ENCODE measurements at regions not wholly inside any gene's neighbourhood (a gene's known extent, or its start where the extent isn't known, plus 50 kb on each side); places are given as distances from the start of the nearest gene placed in this dataset.

DNA sequence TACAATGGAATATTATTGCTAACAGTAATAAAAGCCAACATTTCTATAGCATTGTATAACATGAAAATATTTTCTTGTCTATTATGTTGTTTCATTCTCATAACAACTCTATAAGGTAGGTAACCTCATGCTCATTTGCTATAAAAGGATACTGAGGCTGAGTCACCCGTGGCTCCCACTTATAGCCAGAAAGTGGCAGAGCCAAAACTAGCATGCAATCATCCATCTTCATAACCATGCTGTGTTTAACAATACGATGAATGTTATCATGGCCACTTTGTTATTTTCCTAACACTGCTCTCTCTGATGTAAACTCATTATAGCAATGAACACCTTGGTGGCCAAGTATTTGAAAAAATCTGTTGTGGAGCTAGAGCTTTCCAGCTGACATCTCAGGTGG, 80.8 kb upstream of the JUN start:
- DNase-seq (ENCODE audit: low spot score), result no peak
- peaks cover 2% of the 10 kb centered on the region for H3K27me3 Mint-ChIP-seq (ENCODE audit: low read depth)
- no peak overlapping the region for H3K27ac Mint-ChIP-seq (ENCODE audit: unreplicated experiment)
- TF ChIP-seq, protein P1, sequence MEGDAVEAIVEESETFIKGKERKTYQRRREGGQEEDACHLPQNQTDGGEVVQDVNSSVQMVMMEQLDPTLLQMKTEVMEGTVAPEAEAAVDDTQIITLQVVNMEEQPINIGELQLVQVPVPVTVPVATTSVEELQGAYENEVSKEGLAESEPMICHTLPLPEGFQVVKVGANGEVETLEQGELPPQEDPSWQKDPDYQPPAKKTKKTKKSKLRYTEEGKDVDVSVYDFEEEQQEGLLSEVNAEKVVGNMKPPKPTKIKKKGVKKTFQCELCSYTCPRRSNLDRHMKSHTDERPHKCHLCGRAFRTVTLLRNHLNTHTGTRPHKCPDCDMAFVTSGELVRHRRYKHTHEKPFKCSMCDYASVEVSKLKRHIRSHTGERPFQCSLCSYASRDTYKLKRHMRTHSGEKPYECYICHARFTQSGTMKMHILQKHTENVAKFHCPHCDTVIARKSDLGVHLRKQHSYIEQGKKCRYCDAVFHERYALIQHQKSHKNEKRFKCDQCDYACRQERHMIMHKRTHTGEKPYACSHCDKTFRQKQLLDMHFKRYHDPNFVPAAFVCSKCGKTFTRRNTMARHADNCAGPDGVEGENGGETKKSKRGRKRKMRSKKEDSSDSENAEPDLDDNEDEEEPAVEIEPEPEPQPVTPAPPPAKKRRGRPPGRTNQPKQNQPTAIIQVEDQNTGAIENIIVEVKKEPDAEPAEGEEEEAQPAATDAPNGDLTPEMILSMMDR (IDR thresholded peaks at IDR 0.05), result no peak
- H3K9me3 Mint-ChIP-seq (ENCODE audit: low read depth), result no peaks in the 10 kb centered on the region
- H3K4me3 Mint-ChIP-seq (ENCODE audit: unreplicated experiment), result no peak overlapping the region
- no peaks in the 10 kb centered on the region for H3K36me3 Mint-ChIP-seq (ENCODE audit: low read depth)
- H3K4me1 Mint-ChIP-seq (ENCODE audit: low read depth), result no peaks in the 10 kb centered on the region

DNA sequence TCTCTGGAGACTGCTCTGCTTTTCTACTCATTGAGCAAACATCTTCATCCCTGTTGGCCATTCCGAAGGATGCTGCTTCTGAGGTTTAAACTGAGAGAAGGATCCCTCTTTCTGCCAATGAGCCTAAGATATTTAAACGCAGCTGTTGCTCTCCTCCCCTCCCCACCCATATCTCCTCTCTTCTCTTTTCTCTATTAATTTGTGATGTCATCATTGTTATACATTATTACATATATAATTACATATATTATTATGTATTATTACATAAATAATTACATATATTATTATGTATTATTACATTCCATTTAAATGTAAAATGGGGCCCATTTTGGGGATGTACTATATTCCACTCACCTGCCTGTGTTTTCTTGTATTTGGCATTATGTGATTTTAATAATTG, 82.7 kb upstream of the JUN start:
- H3K4me1 Mint-ChIP-seq (ENCODE audit: low read depth), result peaks cover 5% of the 10 kb centered on the region

DNA sequence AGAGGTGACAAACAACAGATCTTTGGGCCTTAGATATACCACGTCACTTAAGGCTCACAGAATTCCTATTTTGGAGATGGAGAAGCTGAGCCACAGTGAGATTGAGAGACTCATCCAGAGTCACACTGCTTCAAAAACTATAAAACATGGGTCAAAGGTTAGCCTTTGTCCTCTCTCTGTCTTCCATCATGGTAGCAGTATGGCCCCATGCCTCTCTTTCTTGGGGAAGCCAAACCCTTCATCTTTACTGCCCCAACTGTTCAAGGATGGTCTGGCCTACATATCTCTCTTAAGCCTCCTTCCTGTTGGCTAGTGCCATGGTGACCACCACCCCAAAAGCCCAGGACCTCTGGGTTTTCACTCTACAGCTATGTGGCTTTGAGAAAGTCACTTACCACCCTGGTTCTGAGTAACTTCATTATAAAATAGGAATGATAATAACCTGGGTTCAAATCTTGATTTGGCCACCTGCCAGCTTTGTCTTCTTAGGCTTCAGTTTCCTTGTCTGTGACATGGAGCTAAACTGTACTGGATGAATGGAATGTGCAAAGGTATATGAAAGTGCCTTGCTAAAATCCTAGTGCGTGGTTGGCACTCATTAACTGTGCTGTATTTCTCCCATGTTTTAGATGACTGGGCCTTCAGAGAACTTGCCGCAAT, 85.9 kb upstream of the JUN start:
- H3K9me3 Mint-ChIP-seq (ENCODE audit: low read depth), result no peaks in the 10 kb centered on the region
- H3K4me3 Mint-ChIP-seq (ENCODE audit: unreplicated experiment), result no peak overlapping the region
- TF ChIP-seq, protein P1 (IDR thresholded peaks at IDR 0.05), result no peak
- H3K27ac Mint-ChIP-seq (ENCODE audit: unreplicated experiment), result no peak overlapping the region
- H3K36me3 Mint-ChIP-seq (ENCODE audit: low read depth), result peaks cover 2% of the 10 kb centered on the region
- H3K27me3 Mint-ChIP-seq (ENCODE audit: low read depth), result peaks cover 2% of the 10 kb centered on the region
- H3K4me1 Mint-ChIP-seq (ENCODE audit: low read depth), result peaks cover 10% of the 10 kb centered on the region
- no peak for DNase-seq (ENCODE audit: low spot score)

More for the DNA sequence above, 82.7 kb upstream of the JUN start:
- Mint-ChIP-seq H3K27me3 (ENCODE audit: low read depth) (no peaks in the 10 kb centered on the region), H3K9me3 (ENCODE audit: low read depth) (no peaks in the 10 kb centered on the region), H3K4me3 (ENCODE audit: unreplicated experiment) (no peak overlapping the region), H3K27ac (ENCODE audit: unreplicated experiment) (no peak overlapping the region), H3K36me3 (ENCODE audit: low read depth) (no peaks in the 10 kb centered on the region)
- no peak for DNase-seq (ENCODE audit: low spot score)
- TF ChIP-seq, protein P1 (IDR thresholded peaks at IDR 0.05), result no peak

DNA sequence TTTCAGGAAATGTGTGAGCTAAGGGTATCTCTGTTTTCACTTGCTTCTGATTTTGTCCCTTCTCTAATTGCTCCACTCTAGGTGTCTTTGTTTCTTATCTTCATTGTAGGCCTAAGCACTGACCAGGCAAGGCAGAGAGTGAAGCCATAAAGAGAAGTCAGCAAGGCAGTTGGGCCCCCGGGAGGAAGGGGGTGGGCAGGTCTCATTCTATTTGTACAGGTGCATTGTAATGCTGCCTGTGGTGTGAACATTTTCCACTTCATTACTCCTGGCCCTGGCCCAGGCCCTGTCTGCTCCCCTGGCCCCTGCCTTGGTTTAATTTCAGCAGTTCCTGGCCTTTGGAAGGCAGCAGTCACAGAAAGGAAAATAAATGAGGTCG, 86.4 kb upstream of the JUN start:
- Mint-ChIP-seq H3K9me3 (ENCODE audit: low read depth) (no peaks in the 10 kb centered on the region), H3K4me3 (ENCODE audit: unreplicated experiment) (no peak overlapping the region), H3K27ac (ENCODE audit: unreplicated experiment) (no peak overlapping the region), H3K27me3 (ENCODE audit: low read depth) (peaks cover 2% of the 10 kb centered on the region), H3K4me1 (ENCODE audit: low read depth) (peaks cover 14% of the 10 kb centered on the region), H3K36me3 (ENCODE audit: low read depth) (peaks cover 2% of the 10 kb centered on the region)
- TF ChIP-seq, protein P1 (IDR thresholded peaks at IDR 0.05), result no peak
- DNase-seq (ENCODE audit: low spot score), result no peak

DNA sequence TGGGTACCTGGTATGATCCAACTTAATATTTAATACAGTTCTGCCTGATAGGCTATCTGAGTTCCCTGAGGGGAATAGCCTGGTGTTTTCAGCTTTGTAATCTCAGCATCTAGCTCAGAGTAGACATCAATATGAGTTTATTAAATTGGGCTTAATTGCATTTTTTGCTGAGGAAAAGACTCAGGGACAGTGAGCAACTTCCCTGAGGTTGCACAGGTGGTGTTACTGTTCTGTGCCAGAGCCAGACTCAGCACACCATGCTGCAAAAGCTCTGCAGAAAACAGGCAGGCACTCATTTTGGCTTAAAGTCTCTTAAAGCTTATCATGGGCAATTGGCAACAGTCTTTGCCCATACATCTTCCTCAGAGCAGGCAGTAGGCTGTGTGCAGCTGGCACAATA, 90.5 kb upstream of the JUN start:
- H3K4me1 Mint-ChIP-seq (ENCODE audit: low read depth), result peaks cover 14% of the 10 kb centered on the region
- H3K36me3 Mint-ChIP-seq (ENCODE audit: low read depth), result peaks cover 2% of the 10 kb centered on the region
- H3K9me3 Mint-ChIP-seq (ENCODE audit: low read depth), result no peaks in the 10 kb centered on the region
- H3K27me3 Mint-ChIP-seq (ENCODE audit: low read depth), result peaks cover 2% of the 10 kb centered on the region
- H3K4me3 Mint-ChIP-seq (ENCODE audit: unreplicated experiment), result no peak overlapping the region
- H3K27ac Mint-ChIP-seq (ENCODE audit: unreplicated experiment), result no peak overlapping the region
- DNase-seq (ENCODE audit: low spot score), result no peak
- TF ChIP-seq, protein P1 (IDR thresholded peaks at IDR 0.05), result no peak
